Endothelial cell of umbilical vein (primary cell): ENCODE measurements at regions not wholly inside any gene's neighbourhood (a gene's known extent, or its start where the extent isn't known, plus 50 kb on each side); places are given as distances from the start of the nearest gene placed in this dataset.

ENCODE experiments used
- BruUV-seq: library from RNA; stranded (reverse); fragments of 400-500 nt; replicated peaks from 2 replicates; lab custom pipeline; 2021; lab: Mats Ljungman, UMichigan
- CTCF ChIA-PET: fragments of 300-600, 350-600 bp; sonication (Branson Sonifier 250); formaldehyde crosslinking; loops from one replicate; lab custom pipeline; 2021; ENCODE audit warnings: antibody characterized with exemption, inconsistent platforms; lab: Charles Lee
- POLR2A ChIA-PET: fragments of 300-600, 350-600 bp; sonication (Branson Sonifier 250); formaldehyde crosslinking; loops from one replicate; lab custom pipeline; 2021; ENCODE audit warnings: antibody characterized with exemption, inconsistent platforms; lab: Charles Lee
- DNase-seq: peaks from one replicate; pipeline ENCODE4 v3.0.0-alpha.2; 2011; ENCODE audit warnings: low read depth, low spot score
- FAIRE-seq: peaks from 2 replicates; lab custom pipeline; 2011; peaks lifted over from hg19 to GRCh38; lab: Jason Lieb, UNC
- H2AFZ ChIP-seq: 2 replicates; pipeline ENCODE4 v1.6.0; 2012; ENCODE audit warnings: low read depth, low read length, control low read depth, inconsistent platforms
- H3K27ac ChIP-seq: 2 replicates; pipeline ENCODE4 v1.5.1; 2011; ENCODE audit warnings: low read depth, mild to moderate bottlenecking, control low read depth, low read length, moderate library complexity; ENCODE audit not compliant: insufficient read depth
- H3K27me3 ChIP-seq, 2 experiments: 2 replicates each; pipeline versions ENCODE4 v1.6.0 to v1.6.1; 2011; ENCODE audit warnings: low read length in 2 of 2, mixed read lengths in 1 of 2; ENCODE audit not compliant: control insufficient read depth in 2 of 2, insufficient read depth in 2 of 2
- H3K36me3 ChIP-seq, 2 experiments: 2 replicates in 1 of 2; 3 replicates in 1 of 2; pipeline ENCODE4 v1.5.1; 2011; ENCODE audit warnings: low read length in 2 of 2, mild to moderate bottlenecking in 1 of 2, moderate library complexity in 1 of 2; ENCODE audit not compliant: control insufficient read depth in 2 of 2, insufficient read depth in 2 of 2; ENCODE audit errors: extremely low read depth in 1 of 2
- H3K4me1 ChIP-seq: 3 replicates; pipeline ENCODE4 v1.5.1; 2011; ENCODE audit warnings: mild to moderate bottlenecking, low read length; ENCODE audit not compliant: control insufficient read depth, insufficient read depth; ENCODE audit errors: extremely low read depth
- H3K4me2 ChIP-seq: 2 replicates; pipeline ENCODE4 v1.6.1; 2011; ENCODE audit warnings: low read length, control low read depth, mixed read lengths; ENCODE audit not compliant: insufficient read depth
- H3K4me3 ChIP-seq, 3 experiments: fragments of 200-600 bp in 1 of 3; sonication (generic), shearing (Covaris generic) in 1 of 3; replicated peaks in 1 of 3; 2 replicates each; pipeline ENCODE4 v1.5.1; 2011 to 2016; ENCODE audit warnings: control low read depth in 3 of 3, low read length in 3 of 3, mild to moderate bottlenecking in 2 of 3, inconsistent platforms in 1 of 3, low read depth in 1 of 3, moderate library complexity in 1 of 3; ENCODE audit not compliant: insufficient read depth in 1 of 3
- H3K79me2 ChIP-seq: 2 replicates; pipeline ENCODE4 v1.6.0; 2012; ENCODE audit warnings: low read length, inconsistent platforms; ENCODE audit not compliant: control insufficient read depth, insufficient read depth
- H3K9ac ChIP-seq: replicated peaks from 2 replicates; pipeline ENCODE3; 2011; ENCODE audit warnings: low read length, control low read depth; ENCODE audit not compliant: insufficient read depth; ENCODE audit errors: extremely low read depth
- H3K9me1 ChIP-seq: replicated peaks from 3 replicates; pipeline ENCODE4 v1.6.0; 2011; ENCODE audit warnings: mild to moderate bottlenecking, low read length; ENCODE audit not compliant: control insufficient read depth, insufficient read depth; ENCODE audit errors: extremely low read depth
- H3K9me3 ChIP-seq: replicated peaks from 2 replicates; pipeline ENCODE4 v1.5.1; 2012; ENCODE audit warnings: low read length, inconsistent platforms; ENCODE audit not compliant: control insufficient read depth, insufficient read depth
- H4K20me1 ChIP-seq: replicated peaks from 2 replicates; pipeline ENCODE3; 2011; ENCODE audit warnings: mild to moderate bottlenecking, low read length; ENCODE audit not compliant: control insufficient read depth, insufficient read depth; ENCODE audit errors: extremely low read depth
- CTCF ChIP-seq, 2 donors: IDR thresholded peaks; 1 replicate in 1 of 2; 2 replicates in 1 of 2; pipeline ENCODE4 v1.5.1; 2011; ENCODE audit warnings: low read length in 2 of 2, mild to moderate bottlenecking in 2 of 2, moderate library complexity in 2 of 2, control low read depth in 1 of 2, inconsistent platforms in 1 of 2, low read depth in 1 of 2; ENCODE audit not compliant: insufficient read depth in 1 of 2; ENCODE audit errors: extremely low read depth in 1 of 2
- EZH2 ChIP-seq: IDR thresholded peaks from 2 replicates; pipeline ENCODE4 v1.6.1; 2012; ENCODE audit warnings: borderline replicate concordance, low read depth, mild to moderate bottlenecking, moderate library complexity, low read length, inconsistent platforms; ENCODE audit not compliant: severe bottlenecking
- FOS ChIP-seq: IDR thresholded peaks from 2 replicates; pipeline ENCODE4 v1.6.1; 2011; ENCODE audit warnings: mild to moderate bottlenecking, low read length, moderate library complexity, borderline replicate concordance; ENCODE audit not compliant: insufficient read depth
- GATA2 ChIP-seq: IDR thresholded peaks from 2 replicates; pipeline ENCODE4 v1.7.0; 2011; ENCODE audit warnings: low read depth, mild to moderate bottlenecking, moderate library complexity, mixed read lengths, low read length; ENCODE audit not compliant: insufficient read length, insufficient read depth
- JUN ChIP-seq: IDR thresholded peaks from 2 replicates; pipeline ENCODE4 v1.6.1; 2011; ENCODE audit warnings: borderline replicate concordance, low read depth; ENCODE audit not compliant: insufficient read length, insufficient read depth
- MAX ChIP-seq: IDR thresholded peaks from 2 replicates; pipeline ENCODE4 v1.6.1; 2011; ENCODE audit not compliant: insufficient read depth, insufficient read length
- MYC ChIP-seq: IDR thresholded peaks from one replicate; pipeline ENCODE4 v1.6.1; 2011; ENCODE audit warnings: mild to moderate bottlenecking, low read depth, low read length
- POLR2A ChIP-seq: IDR thresholded peaks from 2 replicates; pipeline ENCODE4 v1.6.1; 2012; ENCODE audit warnings: low read depth, mild to moderate bottlenecking, control low read depth, low read length
- POLR2AphosphoS5 ChIP-seq: IDR thresholded peaks from 2 replicates; pipeline ENCODE4 v1.6.1; 2012; ENCODE audit warnings: low read depth, mild to moderate bottlenecking, control low read depth, low read length, moderate library complexity; ENCODE audit not compliant: insufficient read depth
- dilution Hi-C: fragments of 300-500 bp; cut with MboI; formaldehyde crosslinking; loops from one replicate; pipeline ENCODE4 v1.15.0; 2019; ENCODE audit warnings: low sequenced_read_pairs; ENCODE audit not compliant: extremely low pct_ligation_motif_present
- intact Hi-C: fragments of 100-400 bp; cut with micrococcal nuclease; formaldehyde crosslinking; loops from one replicate; pipeline ENCODE4 v1.10.0; 2022

GRCh38 chr3:53948174-53948573, 56.5 kb upstream of the SELENOK start:
- H3K4me1 ChIP-seq: no peaks in the 10 kb centered on the region
- H3K27me3 ChIP-seq: no peaks in the 10 kb centered on the region
- H3K4me3 ChIP-seq: no peak overlapping the region
- FAIRE-seq (no peak), DNase-seq (no peak)
- BruUV-seq: no TSS peak
- H3K4me2 ChIP-seq: no peak overlapping the region
- H4K20me1 ChIP-seq: no peaks in the 10 kb centered on the region
- intact Hi-C loops: no loop called here
- POLR2A ChIA-PET: no interaction called here
- no peaks in the 10 kb centered on the region for H3K36me3 ChIP-seq
- dilution Hi-C loops: no loop called here
- H3K9me3 ChIP-seq: peaks cover 2% of the 10 kb centered on the region
- H3K27ac ChIP-seq: no peak overlapping the region
- H3K79me2 ChIP-seq: no peaks in the 10 kb centered on the region
- CTCF ChIA-PET: no interaction called here
- H2AFZ ChIP-seq: no peak overlapping the region
- H3K9ac ChIP-seq: no peak overlapping the region
- H3K9me1 ChIP-seq: no peaks in the 10 kb centered on the region
- no peak for TF ChIP-seq EZH2
- TF ChIP-seq FOS: no peak
- TF ChIP-seq JUN: no peak
- no peak for TF ChIP-seq GATA2
- no peak for TF ChIP-seq POLR2AphosphoS5
- TF ChIP-seq CTCF (IDR thresholded peaks at IDR 0.05; ENCODE audit: extremely low read depth in 1 of 2, insufficient read depth in 1 of 2, low read depth in 1 of 2, low read length in 2 of 2): no peak
- no peak for TF ChIP-seq POLR2A
- TF ChIP-seq MYC: no peak
- TF ChIP-seq MAX: no peak
